ENCODE measurements at regions not wholly inside any gene's neighbourhood (a gene's known extent, or its start where the extent isn't known, plus 50 kb on each side); places are given as distances from the start of the nearest gene placed in this dataset.

- DNase-seq = no peak
Observed at GRCh38 chr4:123770884-123771283, 374.3 kb downstream of the SPRY1 start.

- no peak for DNase-seq
Observed at GRCh38 chr4:123776267-123776666, 379.7 kb downstream of the SPRY1 start.

- DNase-seq = no peak
Observed at GRCh38 chr4:123777373-123777772, 380.8 kb downstream of the SPRY1 start.

GRCh38 chr4:123783151-123783790 is 386.7 kb downstream of the SPRY1 start:
- DNase-seq = no peak

DNA sequence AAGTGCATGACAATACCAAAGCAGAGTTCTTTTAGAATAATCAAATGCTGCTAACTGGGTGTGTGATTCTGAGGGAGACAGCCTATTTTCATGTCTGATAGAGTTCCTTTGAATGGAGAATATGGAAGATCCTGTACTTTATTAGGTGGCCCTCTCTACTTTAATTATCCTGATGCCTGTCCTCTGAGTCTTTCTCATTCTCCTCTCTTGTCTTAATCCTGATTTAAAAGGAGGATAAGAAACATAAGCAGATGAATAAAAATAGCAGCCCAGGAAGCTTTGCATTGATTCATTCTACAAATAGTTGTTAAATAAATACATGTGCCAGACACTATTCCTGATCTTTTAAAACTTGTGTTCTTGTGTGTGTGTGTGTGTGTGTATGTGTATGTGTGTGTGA is 387.3 kb downstream of the SPRY1 start:
- DNase-seq = no peak

DNA sequence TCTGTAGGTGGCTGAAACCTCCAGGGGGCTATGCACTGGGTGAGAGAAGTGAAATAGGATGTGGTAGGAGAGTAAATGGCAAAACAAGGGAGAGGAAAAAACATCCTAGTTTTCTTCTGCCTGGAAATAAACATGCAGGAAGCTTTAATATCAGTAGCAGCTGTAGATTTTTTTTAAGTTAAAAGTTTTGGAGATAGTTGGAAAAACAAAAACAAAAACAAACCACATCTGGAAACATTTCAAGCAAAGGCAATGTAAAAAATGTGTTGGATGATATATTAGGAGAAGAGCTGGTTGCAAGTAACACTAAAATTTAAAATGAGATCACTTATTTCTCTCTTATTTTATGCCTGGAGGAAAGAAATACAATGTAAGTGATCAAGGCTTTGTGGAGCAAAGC is 388.0 kb downstream of the SPRY1 start:
- no peak for DNase-seq

- no peak for DNase-seq
Observed at GRCh38 chr4:123785538-123785937, 388.9 kb downstream of the SPRY1 start.

DNA sequence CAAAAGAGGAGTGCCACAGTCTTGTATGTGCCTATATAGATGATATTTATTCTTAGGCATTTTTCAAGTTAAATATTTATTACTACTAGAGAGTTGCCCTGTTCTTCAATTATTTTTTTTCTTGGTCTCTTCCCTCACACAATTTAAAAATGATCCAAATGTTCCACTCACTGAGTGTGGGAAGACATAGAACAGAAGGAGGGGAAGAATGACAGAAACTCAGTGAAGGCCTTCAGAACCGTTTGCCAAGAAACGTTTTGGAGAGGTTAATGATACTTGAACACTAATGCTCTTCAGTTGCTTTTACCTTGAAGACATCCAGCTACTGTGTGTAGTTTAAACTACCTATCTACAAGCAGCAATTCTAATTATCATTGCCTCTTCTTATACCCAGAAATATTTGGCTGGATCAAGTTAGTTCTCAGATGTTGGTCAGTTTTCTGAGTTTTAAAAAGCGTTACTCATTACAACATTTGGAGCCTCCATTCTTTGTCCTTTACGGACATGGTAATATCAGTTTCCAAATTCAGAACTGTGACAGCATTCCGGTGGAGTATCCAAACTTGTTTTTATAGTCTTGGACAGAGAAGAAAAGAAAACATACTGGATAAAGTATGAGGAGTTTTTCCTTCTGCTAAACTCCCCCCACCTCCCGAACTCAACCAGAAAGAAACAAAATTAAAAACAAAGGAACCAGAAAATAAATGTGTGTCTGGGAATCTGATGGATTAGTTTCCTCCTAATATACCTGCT is 389.7 kb downstream of the SPRY1 start:
- no peak for DNase-seq

- DNase-seq = no peak
Observed at GRCh38 chr4:123786920-123787319, 390.3 kb downstream of the SPRY1 start.

GRCh38 chr4:123787512-123788080 is 391.0 kb downstream of the SPRY1 start:
- no peak for DNase-seq

- DNase-seq = no peak
Observed at GRCh38 chr4:123788577-123788976, 392.0 kb downstream of the SPRY1 start.

GRCh38 chr4:123790681-123791080 is 394.1 kb downstream of the SPRY1 start:
- no peak for DNase-seq

DNA sequence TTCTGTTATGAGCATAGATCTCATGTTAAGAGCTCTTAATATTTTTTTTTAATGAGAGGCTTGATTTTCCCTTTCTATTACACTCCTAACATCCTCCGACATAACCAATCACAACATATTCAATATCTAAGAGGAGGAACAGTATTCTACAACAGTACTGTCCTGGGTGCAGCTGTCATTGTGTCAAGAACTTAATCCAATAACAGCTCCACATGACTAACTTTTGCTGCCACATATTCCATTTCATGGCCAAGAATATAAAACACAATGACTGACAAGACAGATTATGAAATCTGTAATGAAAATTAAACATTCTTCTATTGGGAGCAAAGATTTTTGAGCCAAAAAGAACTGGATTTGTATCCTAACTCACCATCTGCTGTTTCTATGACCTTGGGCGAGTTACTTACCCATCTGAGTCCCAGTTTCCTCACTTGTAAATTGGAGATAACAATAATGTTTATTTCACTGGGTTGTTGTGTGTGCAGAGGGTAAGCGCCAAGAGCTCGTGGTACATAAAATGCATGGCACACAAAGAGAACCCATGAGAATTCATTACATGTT is 405.6 kb downstream of the SPRY1 start:
- no peak for DNase-seq

DNA sequence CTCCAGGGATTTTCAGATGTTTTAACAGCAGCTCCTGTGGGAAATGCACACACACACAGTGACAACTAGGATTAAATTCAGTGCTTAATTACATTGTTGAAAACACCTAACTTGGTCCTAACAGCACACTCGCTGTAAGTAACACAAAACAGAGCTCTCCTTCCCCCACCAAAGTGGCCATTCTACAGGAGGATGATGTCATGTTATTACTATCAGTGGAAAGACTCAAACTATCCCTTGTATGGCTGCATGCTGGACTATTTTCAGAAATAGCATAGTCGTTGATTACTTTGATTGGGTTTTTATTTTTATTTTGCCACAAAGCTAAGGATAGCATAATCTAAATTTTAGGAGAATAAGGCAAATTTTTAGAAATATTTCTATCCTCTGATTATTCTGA is 406.3 kb downstream of the SPRY1 start:
- no peak for DNase-seq

DNA sequence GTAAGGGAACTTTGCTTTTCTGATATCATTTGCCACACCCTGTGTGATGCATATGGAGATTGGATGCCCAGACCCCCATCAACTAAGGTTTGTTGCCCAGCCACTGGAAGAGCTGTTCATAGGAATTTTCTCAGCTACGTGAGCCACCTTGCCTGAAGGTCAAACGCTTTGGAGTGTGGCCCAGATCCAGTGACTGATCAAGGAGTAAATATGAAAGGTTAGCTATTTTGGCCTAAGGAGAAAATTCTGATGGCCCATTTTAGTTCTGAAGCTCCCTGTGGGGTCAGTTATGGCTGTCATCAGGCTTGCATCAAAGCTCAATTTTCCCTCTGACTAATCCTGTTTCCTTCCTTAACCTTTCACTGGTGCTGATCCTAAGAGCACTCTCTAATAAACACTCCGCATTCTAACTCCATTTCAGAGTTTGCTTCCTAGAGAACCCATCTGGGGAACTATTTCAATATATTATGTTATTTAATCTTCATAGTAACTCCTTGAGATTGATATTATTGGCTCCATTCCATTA is 407.7 kb downstream of the SPRY1 start:
- no peak for DNase-seq

DNA sequence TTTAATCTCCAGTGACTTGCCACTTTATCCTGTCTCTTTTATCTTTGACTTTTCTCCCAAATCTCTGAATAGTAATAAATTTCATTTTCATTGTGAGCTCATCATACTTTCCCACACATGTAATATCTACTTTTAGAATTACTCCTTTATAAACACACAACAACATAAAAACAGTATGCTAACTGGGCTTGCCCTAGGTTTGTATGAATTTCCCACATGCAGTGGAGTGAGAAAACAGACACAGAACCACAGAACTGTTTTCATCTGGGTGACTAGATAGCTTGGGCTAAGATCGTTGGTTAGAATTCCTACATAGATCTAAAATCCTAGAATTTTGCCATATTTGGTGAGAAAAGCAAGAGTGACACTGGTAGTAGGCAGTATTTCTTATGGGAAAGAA is 409.5 kb downstream of the SPRY1 start:
- no peak for DNase-seq

DNA sequence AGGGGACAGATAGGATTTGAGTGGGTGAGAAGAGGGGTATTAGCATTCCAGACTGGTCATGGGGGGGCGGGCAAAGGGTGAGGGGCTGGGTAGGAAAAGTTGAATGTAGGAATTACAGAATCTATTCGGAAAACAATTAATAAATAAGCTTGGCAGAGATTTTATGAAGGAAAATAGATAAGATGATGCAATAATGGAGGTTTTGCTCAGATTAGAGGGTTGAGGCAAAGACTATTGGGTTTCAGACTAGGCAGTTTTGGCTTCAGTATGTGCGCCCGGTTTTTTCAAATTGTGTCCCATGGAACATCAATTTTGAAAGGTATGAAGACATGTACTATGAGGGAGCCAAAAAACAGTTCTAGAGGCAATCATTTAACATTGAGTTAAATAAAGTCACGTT is 410.6 kb downstream of the SPRY1 start:
- no peak for DNase-seq

DNA sequence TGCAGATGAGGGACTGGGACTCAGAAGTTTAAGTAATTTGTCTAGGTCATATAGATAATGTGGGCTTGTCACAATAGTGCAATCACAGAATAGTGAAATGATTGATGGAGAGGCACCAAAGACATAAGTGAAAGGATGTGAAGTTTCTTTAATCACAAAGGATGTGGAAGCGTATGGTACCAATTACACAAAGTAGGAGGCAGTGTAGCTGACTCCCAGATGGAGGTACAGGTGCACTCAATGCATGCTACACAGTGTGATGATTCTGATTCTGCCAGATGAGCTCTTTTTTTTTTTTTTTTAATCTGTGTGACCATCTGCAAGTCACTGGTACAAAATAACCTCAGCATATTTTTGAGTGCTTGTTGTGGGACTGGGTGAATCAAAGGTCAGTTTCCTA is 411.3 kb downstream of the SPRY1 start:
- no peak for DNase-seq

GRCh38 chr4:123809864-123810263 is 413.3 kb downstream of the SPRY1 start:
- DNase-seq = no peak

DNA sequence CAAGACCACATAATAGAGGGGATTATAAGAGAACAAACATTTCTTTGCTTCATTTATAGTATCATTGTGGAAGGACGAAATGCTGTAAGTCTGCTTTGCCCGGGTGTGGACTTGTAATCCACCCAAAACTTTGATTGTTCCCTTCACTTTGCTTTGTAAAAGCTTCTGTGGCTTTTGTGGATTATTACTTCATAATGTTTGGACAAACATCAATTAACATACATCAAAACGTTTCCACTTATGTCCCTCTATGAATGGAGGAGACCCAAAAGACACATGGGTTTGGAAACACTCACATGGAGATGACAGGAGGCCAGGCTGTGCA is 415.4 kb downstream of the SPRY1 start:
- no peak for DNase-seq

DNA sequence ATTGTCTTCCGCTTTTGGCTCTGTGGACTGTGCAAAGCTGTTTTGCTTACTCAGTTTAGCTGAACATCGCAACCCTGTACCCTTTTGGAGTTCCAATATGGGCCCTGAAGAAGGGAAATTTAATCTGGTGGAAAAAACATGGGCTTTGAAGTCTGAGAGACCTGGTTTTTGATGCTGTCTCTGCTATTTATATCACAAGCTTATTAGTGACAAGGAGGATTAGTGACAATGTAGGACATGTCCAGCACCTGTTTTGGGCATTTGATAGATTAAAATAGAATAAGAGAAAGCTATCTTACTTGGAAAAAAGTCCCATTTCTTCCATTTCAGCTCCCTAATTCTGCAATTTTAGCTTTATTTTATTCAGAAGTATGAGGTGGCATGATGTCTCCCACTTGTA is 417.3 kb downstream of the SPRY1 start:
- no peak for DNase-seq

DNA sequence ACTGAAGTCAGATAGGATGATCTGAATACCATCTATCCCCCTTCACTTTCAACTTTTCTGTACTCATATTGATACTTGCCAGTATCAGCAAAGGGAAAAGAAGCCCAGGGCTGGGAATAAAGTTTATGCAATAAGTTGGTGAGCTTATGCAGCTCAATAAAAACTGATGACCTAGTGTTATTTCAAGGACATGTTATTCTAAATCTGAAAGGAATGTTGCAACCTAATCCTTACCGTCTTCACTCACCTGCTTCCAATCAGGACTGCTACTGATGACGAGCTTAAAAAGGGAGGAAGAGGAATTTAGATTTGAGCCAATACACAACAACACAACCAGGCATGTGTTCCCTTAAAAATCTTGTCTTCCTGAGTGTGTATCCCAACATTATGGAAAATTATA is 419.9 kb downstream of the SPRY1 start:
- DNase-seq = no peak

- no peak for DNase-seq
Observed at GRCh38 chr4:123817025-123817688, 420.6 kb downstream of the SPRY1 start.
